Colon (tissue), 2 donors: ENCODE measurements at regions not wholly inside any gene's neighbourhood (a gene's known extent, or its start where the extent isn't known, plus 50 kb on each side); places are given as distances from the start of the nearest gene placed in this dataset.
"Not testable (repeated sequence)": the region's sequence is repeated elsewhere in the genome, so short reads cannot be mapped to it uniquely, and the experiment has no call there.

Source experiments
- FAIRE-seq: peaks from 2 replicates; lab custom pipeline; 2012; peaks lifted over from hg19 to GRCh38; lab: Jason Lieb, UNC
- donor health status: control.
- donor health status: control.

- FAIRE-seq: no peak
Observed at GRCh38 chr10:2890093-2890492, 177.3 kb upstream of the PFKP start.

- FAIRE-seq: no peak
Observed at GRCh38 chr10:2888403-2889004, 178.8 kb upstream of the PFKP start.

- FAIRE-seq: no peak
Observed at GRCh38 chr10:2887391-2888070, 179.8 kb upstream of the PFKP start.

GRCh38 chr10:2886662-2887061 is 180.7 kb upstream of the PFKP start:
- FAIRE-seq: no peak

- no peak for FAIRE-seq
Observed at GRCh38 chr10:2885288-2886278, 181.8 kb upstream of the PFKP start.

- not testable (repeated sequence) for FAIRE-seq
Observed at GRCh38 chr10:2883983-2884540, 183.3 kb upstream of the PFKP start.

- no peak for FAIRE-seq
Observed at GRCh38 chr10:2883238-2883637, 184.1 kb upstream of the PFKP start.

GRCh38 chr10:2882628-2883027 is 184.7 kb upstream of the PFKP start:
- no peak for FAIRE-seq

- no peak for FAIRE-seq
Observed at GRCh38 chr10:2881720-2882620, 185.4 kb upstream of the PFKP start.

- not testable (repeated sequence) for FAIRE-seq
Observed at GRCh38 chr10:2880050-2880449, 187.3 kb upstream of the PFKP start.

- FAIRE-seq: no peak
Observed at GRCh38 chr10:2878818-2879217, 188.5 kb upstream of the PFKP start.

GRCh38 chr10:2876032-2876431 is 191.3 kb upstream of the PFKP start:
- no peak for FAIRE-seq

- FAIRE-seq: no peak
Observed at GRCh38 chr10:2874963-2875362, 192.4 kb upstream of the PFKP start.

- FAIRE-seq: no peak
Observed at GRCh38 chr10:2873769-2874168, 193.6 kb upstream of the PFKP start.

- FAIRE-seq: no peak
Observed at GRCh38 chr10:2871673-2872219, 195.6 kb upstream of the PFKP start.

GRCh38 chr10:2870654-2871053 is 196.7 kb upstream of the PFKP start:
- no peak for FAIRE-seq

GRCh38 chr10:2867788-2868299 is 199.5 kb upstream of the PFKP start:
- FAIRE-seq: no peak

GRCh38 chr10:2866569-2866968 is 200.8 kb upstream of the PFKP start:
- no peak for FAIRE-seq

- no peak for FAIRE-seq
Observed at GRCh38 chr10:2861632-2862210, 205.6 kb upstream of the PFKP start.

- no peak for FAIRE-seq
Observed at GRCh38 chr10:2858452-2858851, 208.9 kb upstream of the PFKP start.

GRCh38 chr10:2856598-2856997 is 210.8 kb upstream of the PFKP start:
- FAIRE-seq: no peak
